Sigmoid colon (tissue), 4 donors: ENCODE measurements at regions not wholly inside any gene's neighbourhood (a gene's known extent, or its start where the extent isn't known, plus 50 kb on each side); places are given as distances from the start of the nearest gene placed in this dataset.

Experiments used
- CTCF ChIP-seq, 4 experiments: fragments of 450-650 bp in 3 of 4; fragments of 200-600 bp in 1 of 4; IDR thresholded peaks; one replicate each; pipeline ENCODE4 v1.5.1; 2016 to 2019; ENCODE audit warnings: antibody characterized with exemption in 4 of 4, mild to moderate bottlenecking in 3 of 4, moderate library complexity in 2 of 4
- EP300 ChIP-seq, 4 donors: sonication (generic); formaldehyde crosslinking; IDR thresholded peaks; one replicate each; pipeline ENCODE4 v1.6.1; 2017; ENCODE audit warnings: antibody characterized with exemption in 4 of 4
- POLR2AphosphoS5 ChIP-seq, 4 donors: sonication (generic); formaldehyde crosslinking; IDR thresholded peaks; one replicate each; pipeline ENCODE4 v1.6.1; 2017; ENCODE audit warnings: antibody characterized with exemption in 4 of 4

- TF ChIP-seq POLR2AphosphoS5 (IDR thresholded peaks at IDR 0.05) (no peak), EP300 (IDR thresholded peaks at IDR 0.05) (no peak), CTCF (IDR thresholded peaks at IDR 0.05) (no peak)
These were observed 78.0 kb upstream of the BMP2 start for GRCh38 chr20:6689339-6689973.
